HEK293 (cell line): ENCODE measurements at regions not wholly inside any gene's neighbourhood (a gene's known extent, or its start where the extent isn't known, plus 50 kb on each side); places are given as distances from the start of the nearest gene placed in this dataset.

Source experiments
- HOXA7 ChIP-seq: sonication (generic); formaldehyde crosslinking; IDR thresholded peaks from 2 replicates; pipeline ENCODE4 v1.8.1; 2022; ENCODE audit warnings: missing genetic modification reagents, borderline replicate concordance
- RBAK ChIP-seq: fragments of 450-650 bp; formaldehyde crosslinking; IDR thresholded peaks from 2 replicates; pipeline ENCODE4 v1.5.1; 2016; ENCODE audit warnings: missing biosample characterization, missing genetic modification characterization
- SETDB1 ChIP-seq: IDR thresholded peaks from one replicate; pipeline ENCODE4 v1.6.1; 2017; ENCODE audit warnings: mild to moderate bottlenecking, low read length, moderate library complexity, mixed read lengths; ENCODE audit not compliant: insufficient read length
- YY1 ChIP-seq: fragments of 450-650 bp; formaldehyde crosslinking; IDR thresholded peaks from 2 replicates; pipeline ENCODE4 v1.5.1; 2018; ENCODE audit warnings: missing biosample characterization, missing genetic modification characterization
- ZEB2 ChIP-seq: fragments of 450-650 bp; formaldehyde crosslinking; IDR thresholded peaks from 2 replicates; pipeline ENCODE4 v1.5.1; 2016; ENCODE audit warnings: missing biosample characterization, missing genetic modification characterization
- ZNF521 ChIP-seq: fragments of 450-650 bp; formaldehyde crosslinking; IDR thresholded peaks from 2 replicates; pipeline ENCODE4 v1.5.1; 2017; ENCODE audit warnings: missing biosample characterization, mild to moderate bottlenecking, missing genetic modification characterization
- ZNF707 ChIP-seq: fragments of 450-650 bp; formaldehyde crosslinking; IDR thresholded peaks from 2 replicates; pipeline ENCODE4 v1.5.1; 2016; ENCODE audit warnings: missing biosample characterization, missing genetic modification characterization
- TF ChIP-seq, protein P1 (sequence below): sonication (generic); formaldehyde crosslinking; IDR thresholded peaks from 2 replicates; pipeline ENCODE4 v1.8.1; 2022; ENCODE audit warnings: mild to moderate bottlenecking, moderate library complexity, missing genetic modification reagents
- TF ChIP-seq, protein P2 (sequence below): fragments of 450-650 bp; formaldehyde crosslinking; IDR thresholded peaks from 2 replicates; pipeline ENCODE4 v1.5.1; 2016; ENCODE audit warnings: missing biosample characterization, missing genetic modification characterization
- TF ChIP-seq, protein P3 (sequence below): fragments of 450-650 bp; formaldehyde crosslinking; IDR thresholded peaks from 2 replicates; pipeline ENCODE4 v1.5.1; 2016; ENCODE audit warnings: missing biosample characterization, missing genetic modification characterization

- TF ChIP-seq, protein P1, sequence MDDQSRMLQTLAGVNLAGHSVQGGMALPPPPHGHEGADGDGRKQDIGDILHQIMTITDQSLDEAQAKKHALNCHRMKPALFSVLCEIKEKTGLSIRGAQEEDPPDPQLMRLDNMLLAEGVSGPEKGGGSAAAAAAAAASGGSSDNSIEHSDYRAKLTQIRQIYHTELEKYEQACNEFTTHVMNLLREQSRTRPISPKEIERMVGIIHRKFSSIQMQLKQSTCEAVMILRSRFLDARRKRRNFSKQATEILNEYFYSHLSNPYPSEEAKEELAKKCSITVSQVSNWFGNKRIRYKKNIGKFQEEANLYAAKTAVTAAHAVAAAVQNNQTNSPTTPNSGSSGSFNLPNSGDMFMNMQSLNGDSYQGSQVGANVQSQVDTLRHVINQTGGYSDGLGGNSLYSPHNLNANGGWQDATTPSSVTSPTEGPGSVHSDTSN (CRISPR knock-in tag): no peak
- TF ChIP-seq YY1 (no peak), ZNF707 (no peak), ZEB2 (tag by site-specific recombination) (no peak), SETDB1 (no peak), HOXA7 (no peak), ZNF521 (tag by site-specific recombination) (no peak), RBAK (tag by site-specific recombination) (no peak)
- TF ChIP-seq, protein P2, sequence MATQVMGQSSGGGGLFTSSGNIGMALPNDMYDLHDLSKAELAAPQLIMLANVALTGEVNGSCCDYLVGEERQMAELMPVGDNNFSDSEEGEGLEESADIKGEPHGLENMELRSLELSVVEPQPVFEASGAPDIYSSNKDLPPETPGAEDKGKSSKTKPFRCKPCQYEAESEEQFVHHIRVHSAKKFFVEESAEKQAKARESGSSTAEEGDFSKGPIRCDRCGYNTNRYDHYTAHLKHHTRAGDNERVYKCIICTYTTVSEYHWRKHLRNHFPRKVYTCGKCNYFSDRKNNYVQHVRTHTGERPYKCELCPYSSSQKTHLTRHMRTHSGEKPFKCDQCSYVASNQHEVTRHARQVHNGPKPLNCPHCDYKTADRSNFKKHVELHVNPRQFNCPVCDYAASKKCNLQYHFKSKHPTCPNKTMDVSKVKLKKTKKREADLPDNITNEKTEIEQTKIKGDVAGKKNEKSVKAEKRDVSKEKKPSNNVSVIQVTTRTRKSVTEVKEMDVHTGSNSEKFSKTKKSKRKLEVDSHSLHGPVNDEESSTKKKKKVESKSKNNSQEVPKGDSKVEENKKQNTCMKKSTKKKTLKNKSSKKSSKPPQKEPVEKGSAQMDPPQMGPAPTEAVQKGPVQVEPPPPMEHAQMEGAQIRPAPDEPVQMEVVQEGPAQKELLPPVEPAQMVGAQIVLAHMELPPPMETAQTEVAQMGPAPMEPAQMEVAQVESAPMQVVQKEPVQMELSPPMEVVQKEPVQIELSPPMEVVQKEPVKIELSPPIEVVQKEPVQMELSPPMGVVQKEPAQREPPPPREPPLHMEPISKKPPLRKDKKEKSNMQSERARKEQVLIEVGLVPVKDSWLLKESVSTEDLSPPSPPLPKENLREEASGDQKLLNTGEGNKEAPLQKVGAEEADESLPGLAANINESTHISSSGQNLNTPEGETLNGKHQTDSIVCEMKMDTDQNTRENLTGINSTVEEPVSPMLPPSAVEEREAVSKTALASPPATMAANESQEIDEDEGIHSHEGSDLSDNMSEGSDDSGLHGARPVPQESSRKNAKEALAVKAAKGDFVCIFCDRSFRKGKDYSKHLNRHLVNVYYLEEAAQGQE: no peak
- TF ChIP-seq, protein P3, sequence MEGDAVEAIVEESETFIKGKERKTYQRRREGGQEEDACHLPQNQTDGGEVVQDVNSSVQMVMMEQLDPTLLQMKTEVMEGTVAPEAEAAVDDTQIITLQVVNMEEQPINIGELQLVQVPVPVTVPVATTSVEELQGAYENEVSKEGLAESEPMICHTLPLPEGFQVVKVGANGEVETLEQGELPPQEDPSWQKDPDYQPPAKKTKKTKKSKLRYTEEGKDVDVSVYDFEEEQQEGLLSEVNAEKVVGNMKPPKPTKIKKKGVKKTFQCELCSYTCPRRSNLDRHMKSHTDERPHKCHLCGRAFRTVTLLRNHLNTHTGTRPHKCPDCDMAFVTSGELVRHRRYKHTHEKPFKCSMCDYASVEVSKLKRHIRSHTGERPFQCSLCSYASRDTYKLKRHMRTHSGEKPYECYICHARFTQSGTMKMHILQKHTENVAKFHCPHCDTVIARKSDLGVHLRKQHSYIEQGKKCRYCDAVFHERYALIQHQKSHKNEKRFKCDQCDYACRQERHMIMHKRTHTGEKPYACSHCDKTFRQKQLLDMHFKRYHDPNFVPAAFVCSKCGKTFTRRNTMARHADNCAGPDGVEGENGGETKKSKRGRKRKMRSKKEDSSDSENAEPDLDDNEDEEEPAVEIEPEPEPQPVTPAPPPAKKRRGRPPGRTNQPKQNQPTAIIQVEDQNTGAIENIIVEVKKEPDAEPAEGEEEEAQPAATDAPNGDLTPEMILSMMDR (tag by site-specific recombination): no peak
Measured at GRCh38 chr20:58128635-58129625, 99.5 kb downstream of the ANKRD60 start.
